A549 (cell line): ENCODE measurements at regions not wholly inside any gene's neighbourhood (a gene's known extent, or its start where the extent isn't known, plus 50 kb on each side); places are given as distances from the start of the nearest gene placed in this dataset.

ENCODE experiments used
- CBX2 ChIP-seq: fragments of 200-600 bp; sonication (generic); IDR thresholded peaks from 2 replicates; pipeline ENCODE4 v1.6.1; 2016; ENCODE audit warnings: low read depth, mild to moderate bottlenecking, borderline replicate concordance
- EP300 ChIP-seq, 2 experiments: fragments of >200 bp; sonication (Bioruptor Twin); formaldehyde crosslinking; IDR thresholded peaks; 2 replicates in 1 of 2; 3 replicates in 1 of 2; pipeline ENCODE4 v1.6.1; 2016 to 2017
- JUN ChIP-seq, 2 experiments: fragments of >200 bp; sonication (Bioruptor Twin); formaldehyde crosslinking; IDR thresholded peaks; 2 replicates in 1 of 2; 3 replicates in 1 of 2; pipeline ENCODE4 v1.6.1; 2016 to 2017
- KDM5A ChIP-seq: fragments of 200-600 bp; sonication (generic); IDR thresholded peaks from 2 replicates; pipeline ENCODE4 v1.6.1; 2016; ENCODE audit warnings: antibody characterized with exemption, mild to moderate bottlenecking
- POLR2A ChIP-seq: IDR thresholded peaks from 2 replicates; pipeline ENCODE4 v1.6.1; 2012; ENCODE audit warnings: mild to moderate bottlenecking, low read length
- RAD21 ChIP-seq, 2 experiments: fragments of >200 bp in 1 of 2; sonication (Bioruptor Twin) in 1 of 2; formaldehyde crosslinking in 1 of 2; IDR thresholded peaks in 1 of 2; conservative IDR thresholded peaks in 1 of 2; 2 replicates in 1 of 2; 3 replicates in 1 of 2; pipeline ENCODE4 v1.6.1; 2012 to 2018; ENCODE audit warnings: inconsistent platforms in 1 of 2
- RARB ChIP-seq: fragments of 250-450 bp; sonication (Bioruptor Pico); IDR thresholded peaks from 2 replicates; pipeline ENCODE4 v1.8.0; 2021; ENCODE audit warnings: mild to moderate bottlenecking, moderate library complexity
- TF ChIP-seq, protein P1 (sequence below): fragments of 200-600 bp; sonication (generic); IDR thresholded peaks from 2 replicates; pipeline ENCODE4 v1.6.1; 2016; ENCODE audit warnings: antibody characterized with exemption, mild to moderate bottlenecking, moderate library complexity
- TF ChIP-seq, protein P2 (sequence below): fragments of >200 bp; sonication (Bioruptor Twin); formaldehyde crosslinking; IDR thresholded peaks from 3 replicates; pipeline ENCODE4 v1.5.1; 2016

DNA sequence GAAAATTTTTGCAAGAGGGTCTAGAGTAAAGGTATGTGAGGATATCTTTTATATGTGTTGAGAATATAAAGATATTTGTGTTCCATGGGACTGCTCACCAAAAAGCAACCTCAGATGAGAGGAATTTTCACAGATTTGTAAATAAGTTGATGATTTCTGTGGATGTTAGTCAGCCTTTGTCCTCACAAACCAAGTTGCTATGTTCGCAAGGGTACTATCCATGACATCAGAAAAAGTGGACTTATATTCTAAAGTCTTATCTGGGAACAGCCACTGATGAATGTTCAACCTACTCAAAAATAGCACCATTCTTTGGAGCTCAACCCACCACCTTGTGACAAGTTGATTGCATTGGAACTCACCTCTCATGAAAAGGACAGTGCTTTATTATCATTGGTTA is 138.6 kb downstream of the PCDH20 start:
- TF ChIP-seq RARB (CRISPR knock-in tag): no peak
- TF ChIP-seq JUN (IDR thresholded peaks at IDR 0.05): no peak
- no peak for TF ChIP-seq RAD21 (conservative IDR thresholded peaks at IDR 0.05 in 1 of 2, IDR thresholded peaks at IDR 0.05 in 1 of 2)
- TF ChIP-seq KDM5A: no peak
- no peak for TF ChIP-seq POLR2A
- TF ChIP-seq, protein P1, sequence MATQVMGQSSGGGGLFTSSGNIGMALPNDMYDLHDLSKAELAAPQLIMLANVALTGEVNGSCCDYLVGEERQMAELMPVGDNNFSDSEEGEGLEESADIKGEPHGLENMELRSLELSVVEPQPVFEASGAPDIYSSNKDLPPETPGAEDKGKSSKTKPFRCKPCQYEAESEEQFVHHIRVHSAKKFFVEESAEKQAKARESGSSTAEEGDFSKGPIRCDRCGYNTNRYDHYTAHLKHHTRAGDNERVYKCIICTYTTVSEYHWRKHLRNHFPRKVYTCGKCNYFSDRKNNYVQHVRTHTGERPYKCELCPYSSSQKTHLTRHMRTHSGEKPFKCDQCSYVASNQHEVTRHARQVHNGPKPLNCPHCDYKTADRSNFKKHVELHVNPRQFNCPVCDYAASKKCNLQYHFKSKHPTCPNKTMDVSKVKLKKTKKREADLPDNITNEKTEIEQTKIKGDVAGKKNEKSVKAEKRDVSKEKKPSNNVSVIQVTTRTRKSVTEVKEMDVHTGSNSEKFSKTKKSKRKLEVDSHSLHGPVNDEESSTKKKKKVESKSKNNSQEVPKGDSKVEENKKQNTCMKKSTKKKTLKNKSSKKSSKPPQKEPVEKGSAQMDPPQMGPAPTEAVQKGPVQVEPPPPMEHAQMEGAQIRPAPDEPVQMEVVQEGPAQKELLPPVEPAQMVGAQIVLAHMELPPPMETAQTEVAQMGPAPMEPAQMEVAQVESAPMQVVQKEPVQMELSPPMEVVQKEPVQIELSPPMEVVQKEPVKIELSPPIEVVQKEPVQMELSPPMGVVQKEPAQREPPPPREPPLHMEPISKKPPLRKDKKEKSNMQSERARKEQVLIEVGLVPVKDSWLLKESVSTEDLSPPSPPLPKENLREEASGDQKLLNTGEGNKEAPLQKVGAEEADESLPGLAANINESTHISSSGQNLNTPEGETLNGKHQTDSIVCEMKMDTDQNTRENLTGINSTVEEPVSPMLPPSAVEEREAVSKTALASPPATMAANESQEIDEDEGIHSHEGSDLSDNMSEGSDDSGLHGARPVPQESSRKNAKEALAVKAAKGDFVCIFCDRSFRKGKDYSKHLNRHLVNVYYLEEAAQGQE: no peak
- TF ChIP-seq EP300 (IDR thresholded peaks at IDR 0.05): no peak
- TF ChIP-seq CBX2: no peak
- TF ChIP-seq, protein P2, sequence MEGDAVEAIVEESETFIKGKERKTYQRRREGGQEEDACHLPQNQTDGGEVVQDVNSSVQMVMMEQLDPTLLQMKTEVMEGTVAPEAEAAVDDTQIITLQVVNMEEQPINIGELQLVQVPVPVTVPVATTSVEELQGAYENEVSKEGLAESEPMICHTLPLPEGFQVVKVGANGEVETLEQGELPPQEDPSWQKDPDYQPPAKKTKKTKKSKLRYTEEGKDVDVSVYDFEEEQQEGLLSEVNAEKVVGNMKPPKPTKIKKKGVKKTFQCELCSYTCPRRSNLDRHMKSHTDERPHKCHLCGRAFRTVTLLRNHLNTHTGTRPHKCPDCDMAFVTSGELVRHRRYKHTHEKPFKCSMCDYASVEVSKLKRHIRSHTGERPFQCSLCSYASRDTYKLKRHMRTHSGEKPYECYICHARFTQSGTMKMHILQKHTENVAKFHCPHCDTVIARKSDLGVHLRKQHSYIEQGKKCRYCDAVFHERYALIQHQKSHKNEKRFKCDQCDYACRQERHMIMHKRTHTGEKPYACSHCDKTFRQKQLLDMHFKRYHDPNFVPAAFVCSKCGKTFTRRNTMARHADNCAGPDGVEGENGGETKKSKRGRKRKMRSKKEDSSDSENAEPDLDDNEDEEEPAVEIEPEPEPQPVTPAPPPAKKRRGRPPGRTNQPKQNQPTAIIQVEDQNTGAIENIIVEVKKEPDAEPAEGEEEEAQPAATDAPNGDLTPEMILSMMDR: no peak
